ENCODE measurements at regions not wholly inside any gene's neighbourhood (a gene's known extent, or its start where the extent isn't known, plus 50 kb on each side); places are given as distances from the start of the nearest gene placed in this dataset.

GRCh38 chr19:33928458-33928950 lies 131.8 kb downstream of the KCTD15 start:
- Histone ChIP-seq H2BK12ac (ENCODE audit: insufficient read length, low read depth, low read length) (no peak overlapping the region), H2BK15ac (ENCODE audit: low read depth, low read length) (no peak overlapping the region), H2BK120ac (ENCODE audit: low read depth, low read length, poor library complexity, severe bottlenecking) (no peak overlapping the region), H3K23ac (ENCODE audit: insufficient read length, low read depth, low read length) (no peak overlapping the region), H3K27me3 (ENCODE audit: insufficient read depth, low read length) (no peaks in the 10 kb centered on the region), H3T11ph (ENCODE audit: low read length) (no peak overlapping the region), H4K5ac (ENCODE audit: insufficient read length, low read depth, low read length) (no peak overlapping the region), H3K14ac (ENCODE audit: insufficient read depth, low read length) (no peak overlapping the region), H3K56ac (ENCODE audit: insufficient read length, low read depth, low read length) (no peak overlapping the region), H4K20me1 (ENCODE audit: control insufficient read depth, insufficient read depth, insufficient read length) (no peaks in the 10 kb centered on the region), H4K8ac (replicated peaks; ENCODE audit: insufficient read length, low read depth, low read length) (no peak overlapping the region), H4K91ac (ENCODE audit: insufficient read length, low read depth, low read length) (no peak overlapping the region), H3K27ac (ENCODE audit: insufficient read length, low read depth, low read length) (peak overlapping the region; percentile 15), H2AK5ac (ENCODE audit: insufficient read length, low read length) (no peak overlapping the region), H3K18ac (ENCODE audit: insufficient read length, low read depth, low read length) (no peak overlapping the region), H3K9me3 (ENCODE audit: control insufficient read depth, low read depth, low read length) (no peaks in the 10 kb centered on the region), H2AFZ (ENCODE audit: low read length) (no peak overlapping the region), H3K4me2 (ENCODE audit: insufficient read depth, insufficient read length, low read length) (peak overlapping the region; percentile 9), H3K79me2 (ENCODE audit: insufficient read depth, low read length) (no peaks in the 10 kb centered on the region), H3K79me1 (ENCODE audit: insufficient read depth, low read depth, low read length, poor library complexity, severe bottlenecking) (no peaks in the 10 kb centered on the region), H2BK5ac (ENCODE audit: insufficient read length, low read length) (no peak overlapping the region), H3K4ac (ENCODE audit: low read depth, low read length) (no peak overlapping the region), H2BK20ac (ENCODE audit: low read depth, low read length, poor library complexity, severe bottlenecking) (no peak overlapping the region), H3K23me2 (ENCODE audit: insufficient read length, low read depth, low read length, poor library complexity, severe bottlenecking) (no peaks in the 10 kb centered on the region), H3K4me1 (ENCODE audit: insufficient read depth, low read length) (peaks cover 11% of the 10 kb centered on the region), H3K9ac (ENCODE audit: extremely low read depth, insufficient read length, low read length) (no peak overlapping the region)
- TF ChIP-seq CTCF (conservative IDR thresholded peaks at IDR 0.05), result no peak
- Mint-ChIP-seq H3K27me3 (ENCODE audit: low read depth) (no peaks in the 10 kb centered on the region), H3K36me3 (ENCODE audit: insufficient read depth in 1 of 3, low read depth in 3 of 3) (peaks cover 0 to 5% (median 0%) of the 10 kb centered on the region in 3 experiments; a peak in 1 of 7 replicates), H3K4me3 (peak overlapping the region in 1 of 2 experiments; percentile 4; a peak in 1 of 5 replicates), H3K9me3 (no peaks in the 10 kb centered on the region), H3K27ac (peak overlapping the region; percentile 2 to 76 (median 68); a peak in 4 of 7 replicates), H3K4me1 (peaks cover 30 to 31% of the 10 kb centered on the region in 2 experiments)
- WGBS (ENCODE audit: extremely low coverage, insufficient read length, low lambda C conversion rate), result no CpG with 5 or more reads among the region's 6 CpGs
- no peak for DNase-seq

Measured in H9 (cell line).